Spinal cord (tissue), 9 donors: ENCODE measurements at regions not wholly inside any gene's neighbourhood (a gene's known extent, or its start where the extent isn't known, plus 50 kb on each side); places are given as distances from the start of the nearest gene placed in this dataset.

Experiments
- DNase-seq, 6 donors: peaks; one replicate each; pipeline versions ENCODE4 v3.0.0 to v3.0.0-alpha.2; 2013 to 2015; ENCODE audit warnings: low spot score in 6 of 6, low read depth in 4 of 6
- H3K27ac ChIP-seq: one replicate; pipeline ENCODE4 v1.5.1; 2013; ENCODE audit warnings: low read depth, low read length, control low read depth
- H3K27me3 ChIP-seq: one replicate; pipeline ENCODE4 v1.6.1; 2013; ENCODE audit warnings: low read length; ENCODE audit not compliant: control insufficient read depth, insufficient read depth
- H3K36me3 ChIP-seq: one replicate; pipeline ENCODE4 v1.6.1; 2013; ENCODE audit warnings: low read length; ENCODE audit not compliant: control insufficient read depth, insufficient read depth
- H3K4me1 ChIP-seq: one replicate; pipeline ENCODE4 v1.6.1; 2013; ENCODE audit warnings: low read length; ENCODE audit not compliant: control insufficient read depth, insufficient read depth
- H3K4me3 ChIP-seq: one replicate; pipeline ENCODE4 v1.5.1; 2013; ENCODE audit warnings: low read depth, low read length, control low read depth
- H3K9me3 ChIP-seq: one replicate; pipeline ENCODE4 v1.6.1; 2013; ENCODE audit warnings: low read length; ENCODE audit not compliant: control insufficient read depth, insufficient read depth
- WGBS: methylation state at CpG from one replicate; pipeline ENCODE4 v1.1.5; 2013; ENCODE audit warnings: missing lambda C conversion rate; ENCODE audit not compliant: insufficient coverage; 5-methylcytosine and 5-hydroxymethylcytosine counted together
- donor health status: healthy.

DNA sequence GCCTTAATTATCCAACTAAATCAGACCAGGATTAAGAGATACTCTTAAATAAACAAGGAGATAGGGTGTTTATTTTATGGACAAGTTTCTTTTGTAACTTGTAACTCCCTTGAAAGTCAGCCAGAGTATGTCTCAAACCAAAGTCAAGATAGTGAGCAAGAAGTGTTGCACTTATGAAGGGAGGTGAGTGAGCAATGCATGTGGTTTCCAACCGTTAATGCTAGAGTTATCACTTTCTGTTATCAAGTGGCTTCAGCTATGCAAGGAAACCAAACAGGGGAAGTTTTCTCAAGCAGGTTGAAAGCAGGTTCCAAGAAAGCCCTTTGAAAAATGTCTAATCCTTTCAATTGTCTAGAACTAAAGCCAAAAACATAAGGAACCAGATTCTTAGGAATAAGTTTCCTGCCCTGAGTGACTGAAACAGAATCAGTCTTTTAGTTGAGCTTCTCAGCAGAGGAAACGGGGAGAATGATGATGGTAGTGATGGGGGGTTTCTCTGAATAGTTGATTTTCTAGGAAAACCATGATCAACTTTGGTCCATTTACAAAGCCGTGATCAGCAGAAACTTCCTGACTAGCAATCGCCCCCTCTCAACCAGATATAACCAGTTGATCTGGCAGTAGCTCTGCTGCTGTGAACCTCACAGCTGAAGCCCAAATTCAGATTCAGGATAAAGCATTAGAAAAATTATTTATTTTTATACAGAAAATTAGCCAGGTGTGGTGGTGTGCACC lies 128.4 kb downstream of the DAD1 start:
- WGBS: 90% methylated on average over 2 of the region's 4 CpGs
- no peak for DNase-seq
- no peaks in the 10 kb centered on the region for H3K27me3 ChIP-seq

DNA sequence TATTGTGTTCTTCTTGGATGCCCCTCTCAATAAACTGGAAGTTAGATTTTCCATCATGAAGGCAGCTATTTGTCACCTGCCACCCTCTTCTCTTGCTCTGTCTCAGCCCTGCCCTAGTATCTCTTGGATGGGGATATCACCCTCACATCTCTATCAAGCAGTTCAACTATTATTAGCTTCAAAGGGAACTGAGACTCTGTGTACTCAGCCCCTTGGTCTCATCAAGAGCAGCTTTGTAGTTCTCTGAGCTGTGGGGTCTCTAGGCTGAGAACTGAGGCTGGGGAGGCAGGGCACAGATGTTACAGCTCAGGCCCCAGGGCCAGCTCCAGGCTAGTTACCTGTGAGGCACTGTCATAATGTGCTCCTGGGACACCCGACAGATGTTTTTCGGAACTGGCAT lies 130.3 kb downstream of the DAD1 start:
- no peaks in the 10 kb centered on the region for H3K9me3 ChIP-seq
- no peaks in the 10 kb centered on the region for H3K27me3 ChIP-seq
- H3K4me1 ChIP-seq: no peaks in the 10 kb centered on the region
- H3K4me3 ChIP-seq: no peak overlapping the region
- no peaks in the 10 kb centered on the region for H3K36me3 ChIP-seq
- WGBS: 100% methylated on average over 2 of the region's 2 CpGs
- no peak for DNase-seq
- H3K27ac ChIP-seq: no peak overlapping the region

More for the DNA sequence above, 128.4 kb downstream of the DAD1 start:
- Histone ChIP-seq H3K9me3 (no peaks in the 10 kb centered on the region), H3K27ac (no peak overlapping the region), H3K36me3 (no peaks in the 10 kb centered on the region), H3K4me3 (no peak overlapping the region), H3K4me1 (no peaks in the 10 kb centered on the region)

DNA sequence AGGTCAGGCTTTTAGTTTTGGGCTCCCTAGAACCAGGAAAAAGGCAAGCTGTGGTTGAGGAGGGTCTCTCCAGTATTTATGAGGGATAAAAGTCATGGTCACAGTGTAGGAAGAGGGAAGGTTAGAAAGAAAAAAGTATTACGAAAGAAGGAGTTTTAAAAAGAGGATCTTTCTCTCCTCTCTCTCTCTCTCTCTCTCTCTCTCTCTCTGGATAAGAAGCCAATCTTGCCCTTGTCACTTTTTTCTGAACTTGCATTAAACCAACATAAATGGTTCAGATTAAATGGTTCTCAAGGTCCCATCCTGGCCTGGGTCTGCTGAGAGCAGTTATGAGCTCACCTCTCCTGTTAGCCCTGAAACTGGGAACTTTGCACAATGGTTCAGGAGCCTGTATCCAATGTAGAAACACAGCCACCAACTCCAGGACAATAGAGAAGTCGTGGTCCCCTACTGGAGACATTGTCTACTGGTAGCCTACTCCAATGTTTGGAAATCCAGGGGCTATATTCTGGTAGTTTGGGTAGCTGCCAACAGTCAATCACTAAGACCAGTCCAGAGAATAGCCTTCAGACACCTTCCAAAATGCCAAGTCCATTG lies 131.9 kb downstream of the DAD1 start:
- no peaks in the 10 kb centered on the region for H3K9me3 ChIP-seq
- no peak overlapping the region for H3K27ac ChIP-seq
- H3K4me3 ChIP-seq: no peak overlapping the region
- no peaks in the 10 kb centered on the region for H3K4me1 ChIP-seq
- no CpG with 5 or more reads among the region's 2 CpGs for WGBS
- no peaks in the 10 kb centered on the region for H3K36me3 ChIP-seq
- no peaks in the 10 kb centered on the region for H3K27me3 ChIP-seq
- no peak for DNase-seq

DNA sequence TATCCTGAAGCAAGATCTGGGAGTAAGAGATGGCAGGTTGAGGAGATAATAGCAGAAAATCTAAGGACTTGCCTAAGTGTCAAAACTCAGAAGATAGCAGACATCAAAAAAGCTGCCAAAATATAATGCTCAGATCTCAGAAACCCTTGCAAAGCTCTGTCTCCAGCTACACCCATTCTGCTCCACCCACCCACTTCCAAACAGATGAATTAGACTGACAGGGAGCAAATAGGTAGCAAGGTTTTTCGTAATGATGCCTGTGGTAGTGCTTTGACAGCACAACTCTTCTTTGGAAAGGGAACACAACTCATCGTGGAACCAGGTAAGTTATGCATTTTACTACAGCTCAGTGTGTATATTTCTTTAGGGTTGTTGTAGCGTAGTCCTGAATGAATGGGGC lies 132.6 kb downstream of the DAD1 start:
- Histone ChIP-seq H3K36me3 (no peaks in the 10 kb centered on the region), H3K9me3 (no peaks in the 10 kb centered on the region), H3K27me3 (no peaks in the 10 kb centered on the region), H3K4me3 (no peak overlapping the region), H3K4me1 (no peaks in the 10 kb centered on the region), H3K27ac (no peak overlapping the region)
- DNase-seq: no peak
- WGBS: 86% methylated on average over 2 of the region's 3 CpGs

DNA sequence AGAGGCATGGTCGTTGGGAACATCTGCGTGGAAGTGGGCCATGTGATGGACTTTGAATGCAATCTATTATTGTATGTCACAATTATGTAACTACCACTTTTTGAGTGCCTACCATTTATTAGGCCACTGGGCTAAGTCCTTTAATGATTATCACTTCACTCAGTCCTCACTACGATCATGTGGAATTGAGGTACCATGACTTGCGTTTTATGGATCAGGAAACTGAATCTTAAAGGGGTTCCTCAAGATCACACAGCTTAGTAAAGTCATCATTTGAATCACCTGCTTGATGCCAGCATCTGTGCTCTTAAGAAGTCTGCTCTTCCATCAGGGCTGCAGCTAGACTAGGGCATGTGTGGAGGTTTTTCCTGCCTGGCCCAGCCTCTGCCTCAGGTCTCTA lies 136.7 kb downstream of the DAD1 start:
- Histone ChIP-seq H3K4me1 (peaks cover 10% of the 10 kb centered on the region), H3K4me3 (no peak overlapping the region), H3K9me3 (no peaks in the 10 kb centered on the region), H3K27me3 (no peaks in the 10 kb centered on the region), H3K27ac (no peak overlapping the region), H3K36me3 (no peaks in the 10 kb centered on the region)
- DNase-seq: no peak
- 100% methylated on average over 2 of the region's 4 CpGs for WGBS

DNA sequence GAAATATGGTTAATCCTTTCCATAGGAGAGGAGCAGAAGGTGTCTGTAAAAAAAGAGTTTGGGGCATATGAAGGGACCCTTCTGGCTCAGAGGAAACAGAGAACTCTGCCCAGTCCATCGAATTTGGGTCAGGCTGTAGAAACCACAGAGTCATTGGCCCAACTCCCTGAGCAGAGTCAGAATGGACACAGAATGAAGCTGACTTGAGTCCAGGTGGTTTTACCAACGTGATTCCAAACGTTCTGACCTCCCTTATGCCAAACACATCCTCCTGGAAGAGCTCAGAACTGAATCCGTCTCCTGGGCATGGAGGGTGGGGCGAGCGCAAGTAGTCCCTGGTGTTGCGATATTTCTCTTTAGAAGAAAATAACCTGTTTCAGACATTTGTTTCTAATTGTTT lies 138.8 kb downstream of the DAD1 start:
- no peak overlapping the region for H3K27ac ChIP-seq
- H3K9me3 ChIP-seq: no peaks in the 10 kb centered on the region
- no peaks in the 10 kb centered on the region for H3K36me3 ChIP-seq
- peaks cover 10% of the 10 kb centered on the region for H3K4me1 ChIP-seq
- H3K27me3 ChIP-seq: no peaks in the 10 kb centered on the region
- no peak overlapping the region for H3K4me3 ChIP-seq
- DNase-seq: no peak
- WGBS: 76% methylated on average over 2 of the region's 7 CpGs

DNA sequence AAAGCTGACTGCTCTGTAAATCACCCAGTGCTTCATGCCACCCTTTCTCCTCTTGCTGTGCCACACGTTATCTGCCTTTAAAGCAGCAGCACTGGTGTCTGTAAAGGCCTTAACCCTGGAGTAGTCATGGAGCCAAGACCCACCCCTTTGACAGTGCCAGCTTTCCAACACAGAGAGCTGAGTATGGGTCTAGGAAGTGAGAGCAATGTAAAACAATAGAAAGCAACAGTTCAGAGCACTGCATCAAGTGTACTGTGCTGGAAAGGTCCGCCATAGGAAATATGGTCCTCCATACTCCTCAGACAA lies 139.5 kb downstream of the DAD1 start:
- Histone ChIP-seq H3K36me3 (no peaks in the 10 kb centered on the region), H3K9me3 (no peaks in the 10 kb centered on the region), H3K27me3 (no peaks in the 10 kb centered on the region), H3K4me1 (peaks cover 10% of the 10 kb centered on the region), H3K4me3 (no peak overlapping the region), H3K27ac (no peak overlapping the region)
- WGBS: 40% methylated on average over 2 of the region's 2 CpGs
- DNase-seq: peak in 1 of 6 donors; percentile 70

DNA sequence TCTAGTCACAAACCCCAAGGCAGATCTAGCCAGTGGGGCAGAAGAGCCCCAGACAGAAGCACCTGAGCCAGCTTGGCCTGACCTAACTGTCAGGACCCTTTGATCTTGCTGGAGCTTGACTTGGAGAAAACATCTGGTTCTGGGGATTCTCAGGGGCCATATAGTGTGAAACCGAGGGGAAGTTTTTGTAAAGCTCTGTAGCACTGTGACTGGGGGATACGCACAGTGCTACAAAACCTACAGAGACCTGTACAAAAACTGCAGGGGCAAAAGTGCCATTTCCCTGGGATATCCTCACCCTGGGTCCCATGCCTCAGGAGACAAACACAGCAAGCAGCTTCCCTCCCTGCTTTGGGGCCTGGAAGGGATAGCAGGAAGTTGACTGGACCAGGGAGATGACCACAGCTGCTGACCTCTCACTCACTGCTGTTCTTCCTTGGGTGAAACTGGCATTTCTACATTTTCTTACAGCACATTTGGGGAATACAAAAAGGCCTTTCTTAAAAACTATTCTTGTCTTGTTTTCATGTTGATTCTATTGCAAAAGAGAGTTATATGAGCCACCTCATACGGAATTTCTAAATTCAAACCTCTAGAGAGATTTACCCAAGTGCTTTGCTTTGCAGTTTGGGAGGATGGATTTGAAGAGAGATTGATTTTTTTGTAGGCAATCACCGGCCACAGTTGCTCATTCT lies 140.0 kb downstream of the DAD1 start:
- Histone ChIP-seq H3K27me3 (no peaks in the 10 kb centered on the region), H3K27ac (no peak overlapping the region)
- 20% methylated on average over 1 of the region's 4 CpGs for WGBS

DNA sequence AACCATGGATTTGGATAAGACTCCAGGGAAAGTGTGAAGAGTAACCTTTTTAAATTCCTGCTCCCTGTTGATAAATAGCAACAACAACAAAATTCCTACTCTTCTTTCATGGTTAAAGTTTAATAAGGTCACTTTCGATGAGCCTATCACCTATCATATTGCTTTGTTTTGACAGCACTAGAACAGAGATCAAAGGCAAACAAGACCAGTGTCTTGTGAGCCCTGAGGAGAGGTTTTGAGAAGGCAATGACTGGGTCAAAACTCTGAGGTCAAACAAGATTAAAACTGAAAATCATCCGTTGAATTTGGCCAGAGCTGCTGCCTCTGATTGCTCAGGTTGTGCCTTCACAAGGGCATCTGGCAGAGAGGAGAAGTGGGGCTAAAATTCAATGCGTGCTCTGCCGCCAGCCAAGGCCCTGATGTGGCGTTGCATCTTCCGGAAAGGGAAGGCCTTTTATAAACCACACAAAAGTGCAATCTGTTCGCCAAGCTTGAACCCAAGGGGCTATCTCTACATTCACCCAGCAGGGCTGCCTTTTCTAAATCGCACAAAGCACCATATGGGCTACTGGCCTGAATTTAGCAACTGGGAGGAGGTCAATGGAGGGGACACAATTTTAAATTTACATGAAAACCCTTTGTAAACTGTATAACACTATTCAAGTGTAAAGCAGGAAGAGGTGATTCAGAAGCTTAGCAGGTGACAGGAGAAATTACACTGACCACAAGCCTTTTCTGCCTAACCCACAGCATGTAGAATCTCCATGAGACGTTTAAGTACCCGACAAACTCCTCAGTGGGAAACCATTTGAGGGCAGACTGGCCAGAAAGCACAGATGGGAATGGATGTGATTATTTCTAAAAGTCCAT lies 140.8 kb downstream of the DAD1 start:
- DNase-seq: peak in 1 of 6 donors; percentile 54
- no peaks in the 10 kb centered on the region for H3K36me3 ChIP-seq
- H3K9me3 ChIP-seq: no peaks in the 10 kb centered on the region
- no peaks in the 10 kb centered on the region for H3K27me3 ChIP-seq
- H3K4me1 ChIP-seq: peaks cover 10% of the 10 kb centered on the region
- WGBS: 28% methylated on average over 6 of the region's 10 CpGs
- no peak overlapping the region for H3K27ac ChIP-seq
- no peak overlapping the region for H3K4me3 ChIP-seq

More for the DNA sequence above, 140.0 kb downstream of the DAD1 start:
- DNase-seq: no peak
- Histone ChIP-seq H3K36me3 (no peaks in the 10 kb centered on the region), H3K4me3 (no peak overlapping the region), H3K4me1 (peaks cover 10% of the 10 kb centered on the region), H3K9me3 (no peaks in the 10 kb centered on the region)
